NCI-H446 treated with DMSO at 0.1 percent for 48 hours (cell line): ENCODE measurements at regions not wholly inside any gene's neighbourhood (a gene's known extent, or its start where the extent isn't known, plus 50 kb on each side); places are given as distances from the start of the nearest gene placed in this dataset.
"Not testable (repeated sequence)": the region's sequence is repeated elsewhere in the genome, so short reads cannot be mapped to it uniquely, and the experiment has no call there.

Experiments used
- DNase-seq: peaks from one replicate; lab custom pipeline; 2025; lab: John Stamatoyannopoulos, UW

- no peak for DNase-seq
These were observed 61.5 kb downstream of the RPUSD4 start for GRCh38 chr11:126149759-126150625.

- no peak for DNase-seq
These were observed 63.1 kb downstream of the RPUSD4 start for GRCh38 chr11:126148317-126148716.

GRCh38 chr11:126147208-126148111, 64.0 kb downstream of the RPUSD4 start:
- no peak for DNase-seq

- DNase-seq, result peak; percentile 67
These were observed 64.8 kb downstream of the RPUSD4 start for GRCh38 chr11:126146454-126147192.

- no peak for DNase-seq
These were observed 65.5 kb downstream of the RPUSD4 start for GRCh38 chr11:126145954-126146353.

GRCh38 chr11:126143491-126143890, 68.0 kb downstream of the RPUSD4 start:
- DNase-seq, result not testable (repeated sequence)

GRCh38 chr11:126140926-126141280, 70.5 kb downstream of the RPUSD4 start:
- peak; percentile 50 for DNase-seq

GRCh38 chr11:126140201-126140925, 71.1 kb downstream of the RPUSD4 start:
- no peak for DNase-seq

- peak; percentile 74 for DNase-seq
These were observed 72.0 kb downstream of the RPUSD4 start for GRCh38 chr11:126139111-126140091.

GRCh38 chr11:126138636-126139035, 72.8 kb downstream of the RPUSD4 start:
- DNase-seq, result no peak

GRCh38 chr11:126137136-126137535, 74.3 kb downstream of the RPUSD4 start:
- DNase-seq, result no peak

- no peak for DNase-seq
These were observed 73.8 kb upstream of the CDON start for GRCh38 chr11:126136507-126136906.

GRCh38 chr11:126135235-126136176, 72.8 kb upstream of the CDON start:
- DNase-seq, result no peak

GRCh38 chr11:126134461-126135155, 71.9 kb upstream of the CDON start:
- no peak for DNase-seq

- no peak for DNase-seq
These were observed 71.2 kb upstream of the CDON start for GRCh38 chr11:126133901-126134300.

GRCh38 chr11:126132319-126132718, 69.7 kb upstream of the CDON start:
- peak; percentile 32 for DNase-seq

- DNase-seq, result not testable (repeated sequence)
These were observed 68.1 kb upstream of the CDON start for GRCh38 chr11:126130781-126131180.
